HCT116 (cell line): ENCODE measurements at regions not wholly inside any gene's neighbourhood (a gene's known extent, or its start where the extent isn't known, plus 50 kb on each side); places are given as distances from the start of the nearest gene placed in this dataset.
A peak's percentile ranks its signal among the peaks of the same experiment; 100 is the strongest.

Source experiments
- ATAC-seq: fragments of 200-7000 bp; cut with Tn5 transposase; 2 replicates; pipeline ENCODE4 v1.9.1; 2020; ENCODE audit warnings: mild to moderate bottlenecking, moderate library complexity
- BruUV-seq: library from RNA; stranded (reverse); fragments of 400-500 nt; replicated peaks from 2 replicates; lab custom pipeline; 2021; lab: Mats Ljungman, UMichigan
- CTCF ChIA-PET: fragments of 300-600 bp; sonication (Branson Sonifier 250); formaldehyde crosslinking; loops from one replicate; lab custom pipeline; 2021; ENCODE audit warnings: antibody characterized with exemption; lab: Charles Lee
- POLR2A ChIA-PET: fragments of 300-600, 350-600 bp; sonication (Branson Sonifier 250); formaldehyde crosslinking; loops from one replicate; lab custom pipeline; 2021; ENCODE audit warnings: antibody characterized with exemption; lab: Charles Lee
- RAD21 ChIA-PET, 2 experiments: fragments of 300-600 bp; sonication (Branson Sonifier 250); formaldehyde crosslinking; loops; one replicate each; lab custom pipeline; 2023; ENCODE audit warnings: low total read pairs in 2 of 2; ENCODE audit not compliant: uncharacterized antibody in 2 of 2, unreplicated experiment in 2 of 2, low non-redundant PET in 1 of 2; lab: Charles Lee
- DNase-seq: peaks from one replicate; pipeline ENCODE4 v3.0.0-alpha.2; 2010; ENCODE audit warnings: low read depth, low spot score
- H2AFZ ChIP-seq: fragments of 200-600 bp; shearing (Covaris generic), sonication (generic); 2 replicates; pipeline ENCODE4 v1.6.1; 2017; ENCODE audit warnings: low read depth, mixed run types, mixed read lengths, antibody characterized with exemption, low read length; ENCODE audit not compliant: poor library complexity, severe bottlenecking
- H3K27ac ChIP-seq: 2 replicates; pipeline ENCODE4 v1.5.1; 2012; ENCODE audit warnings: low read depth, low read length
- H3K27me3 ChIP-seq: fragments of 200-600 bp; sonication (generic); 2 replicates; pipeline ENCODE4 v1.6.1; 2016; ENCODE audit warnings: mixed run types, low read length, mixed read lengths; ENCODE audit not compliant: insufficient read depth
- H3K36me3 ChIP-seq, 2 experiments: fragments of 200-500 bp in 1 of 2; fragments of 200-600 bp in 1 of 2; sonication (Bioruptor generic) in 1 of 2; sonication (generic) in 1 of 2; 2 replicates each; pipeline versions ENCODE4 v1.5.1 to v1.6.1; 2014 to 2016; ENCODE audit warnings: low read length in 2 of 2, inconsistent platforms in 1 of 2, mixed read lengths in 1 of 2, mixed run types in 1 of 2; ENCODE audit not compliant: insufficient read depth in 2 of 2, control insufficient read depth in 1 of 2
- H3K4me1 ChIP-seq, 2 experiments: fragments of 200-600 bp in 1 of 2; sonication (generic) in 1 of 2; 2 replicates each; pipeline versions ENCODE4 v1.5.1 to v1.6.1; 2012 to 2017; ENCODE audit warnings: low read length in 2 of 2, inconsistent platforms in 1 of 2, mild to moderate bottlenecking in 1 of 2, mixed read lengths in 1 of 2, mixed run types in 1 of 2, moderate library complexity in 1 of 2; ENCODE audit not compliant: insufficient read depth in 2 of 2, control insufficient read depth in 1 of 2
- H3K4me2 ChIP-seq: fragments of 200-600 bp; sonication (generic); 2 replicates; pipeline ENCODE4 v1.6.1; 2017; ENCODE audit warnings: mixed run types, low read length, mixed read lengths
- H3K4me3 ChIP-seq, 2 experiments: fragments of 200-600 bp in 1 of 2; sonication (generic) in 1 of 2; replicated peaks in 1 of 2; 2 replicates each; pipeline ENCODE4 v1.5.1; 2011 to 2016; ENCODE audit warnings: low read length in 2 of 2, control low read depth in 1 of 2, low read depth in 1 of 2, mild to moderate bottlenecking in 1 of 2, mixed read lengths in 1 of 2, mixed run types in 1 of 2
- H3K79me2 ChIP-seq: fragments of 200-600 bp; sonication (generic); 2 replicates; pipeline ENCODE4 v1.6.1; 2017; ENCODE audit warnings: mild to moderate bottlenecking, mixed run types, low read length, moderate library complexity, mixed read lengths; ENCODE audit not compliant: insufficient read depth
- H3K9ac ChIP-seq: fragments of 200-600 bp; sonication (generic); 2 replicates; pipeline ENCODE4 v1.6.1; 2016; ENCODE audit warnings: low read length, mixed read lengths
- H3K9me2 ChIP-seq: fragments of 200-600 bp; sonication (generic), shearing (Covaris generic); 2 replicates; pipeline ENCODE4 v1.6.1; 2017; ENCODE audit warnings: mixed run types, mild to moderate bottlenecking, moderate library complexity; ENCODE audit not compliant: insufficient read depth
- H3K9me3 ChIP-seq, 2 experiments: fragments of 200-500 bp in 1 of 2; fragments of 200-600 bp in 1 of 2; sonication (Bioruptor generic) in 1 of 2; sonication (generic) in 1 of 2; 2 replicates each; pipeline ENCODE4 v1.6.1; 2014 to 2017; ENCODE audit warnings: low read length in 2 of 2, mixed read lengths in 2 of 2, inconsistent platforms in 1 of 2, low read depth in 1 of 2, mild to moderate bottlenecking in 1 of 2, mixed run types in 1 of 2, moderate library complexity in 1 of 2; ENCODE audit not compliant: control insufficient read depth in 1 of 2, insufficient read depth in 1 of 2
- H4K20me1 ChIP-seq: fragments of 200-600 bp; sonication (generic), shearing (Covaris generic); 2 replicates; pipeline ENCODE4 v1.6.1; 2017; ENCODE audit warnings: mixed run types, mild to moderate bottlenecking, moderate library complexity; ENCODE audit not compliant: insufficient read depth
- CBX3 ChIP-seq: IDR thresholded peaks from 2 replicates; pipeline ENCODE4 v1.6.1; 2012; ENCODE audit warnings: low read depth
- CEBPB ChIP-seq: IDR thresholded peaks from 2 replicates; pipeline ENCODE4 v1.6.1; 2012; ENCODE audit warnings: low read depth
- CTCF ChIP-seq, 3 experiments: fragments of 200-600 bp in 1 of 3; sonication (generic) in 1 of 3; IDR thresholded peaks in 2 of 3; conservative IDR thresholded peaks in 1 of 3; 2 replicates each; pipeline ENCODE4 v1.5.1; 2012 to 2017; ENCODE audit warnings: low read depth in 2 of 3, low read length in 2 of 3, antibody characterized with exemption in 1 of 3, borderline replicate concordance in 1 of 3, control low read depth in 1 of 3, mild to moderate bottlenecking in 1 of 3, mixed read lengths in 1 of 3, mixed run types in 1 of 3, moderate library complexity in 1 of 3; ENCODE audit not compliant: insufficient read depth in 1 of 3
- ELF1 ChIP-seq: IDR thresholded peaks from 2 replicates; pipeline ENCODE4 v1.6.1; 2012; ENCODE audit warnings: low read depth, borderline replicate concordance
- FOSL1 ChIP-seq: IDR thresholded peaks from 2 replicates; pipeline ENCODE4 v1.6.1; 2012; ENCODE audit warnings: low read depth
- JUND ChIP-seq: IDR thresholded peaks from 2 replicates; pipeline ENCODE4 v1.6.1; 2012
- REST ChIP-seq: IDR thresholded peaks from 2 replicates; pipeline ENCODE4 v1.6.1; 2012; ENCODE audit warnings: low read depth
- SIN3A ChIP-seq: IDR thresholded peaks from 2 replicates; pipeline ENCODE4 v1.6.1; 2012; ENCODE audit warnings: low read depth
- YY1 ChIP-seq: IDR thresholded peaks from 2 replicates; pipeline ENCODE4 v1.6.1; 2011; ENCODE audit warnings: low read length, low read depth, moderate library complexity, mild to moderate bottlenecking; ENCODE audit not compliant: insufficient replicate concordance; ENCODE audit errors: extremely low read depth
- ZNF274 ChIP-seq: fragments of 200-500 bp; sonication (Bioruptor generic); IDR thresholded peaks from 2 replicates; pipeline ENCODE4 v1.6.1; 2014; ENCODE audit warnings: mild to moderate bottlenecking, low read depth, low read length, inconsistent platforms
- intact Hi-C: fragments of 100-400 bp; cut with micrococcal nuclease; formaldehyde crosslinking; loops from 2 replicates; pipeline ENCODE4 v1.10.0; 2022

- Histone ChIP-seq H3K4me3 (no peak overlapping the region), H3K27ac (no peak overlapping the region), H3K4me1 (no peaks in the 10 kb centered on the region), H3K4me2 (no peak overlapping the region), H3K9ac (no peak overlapping the region), H3K27me3 (no peaks in the 10 kb centered on the region), H3K36me3 (no peaks in the 10 kb centered on the region), H3K9me3 (no peaks in the 10 kb centered on the region), H2AFZ (no peak overlapping the region), H3K9me2 (no peaks in the 10 kb centered on the region), H4K20me1 (no peaks in the 10 kb centered on the region), H3K79me2 (no peaks in the 10 kb centered on the region)
- RAD21 ChIA-PET = no interaction called here
- TF ChIP-seq REST = no peak
- TF ChIP-seq ZNF274 = no peak
- no peak for TF ChIP-seq ELF1
- no peak for DNase-seq
- intact Hi-C loops = no loop called here
- POLR2A ChIA-PET = no interaction called here
- CTCF ChIA-PET = interaction anchor here (1.5 kb wide), 1 partner anchor 53 kb away, joined by 4 read pairs; no protein-coding TSS in a partner anchor
- BruUV-seq = no TSS peak
- no peak for ATAC-seq
These were observed 810.5 kb upstream of the NECTIN3 start for GRCh38 chr3:110261141-110261540.

GRCh38 chr3:110262896-110263295, 808.7 kb upstream of the NECTIN3 start:
- no TSS peak for BruUV-seq
- RAD21 ChIA-PET = no interaction called here
- intact Hi-C loops = no loop called here
- Histone ChIP-seq H3K4me1 (no peaks in the 10 kb centered on the region), H3K36me3 (no peaks in the 10 kb centered on the region), H4K20me1 (no peaks in the 10 kb centered on the region), H3K9me3 (no peaks in the 10 kb centered on the region), H3K27me3 (no peaks in the 10 kb centered on the region), H3K79me2 (no peaks in the 10 kb centered on the region), H3K4me3 (no peak overlapping the region), H2AFZ (peak overlapping the region; percentile 49), H3K27ac (no peak overlapping the region), H3K9ac (no peak overlapping the region), H3K4me2 (no peak overlapping the region), H3K9me2 (no peaks in the 10 kb centered on the region)
- ATAC-seq (no peak), DNase-seq (no peak)
- POLR2A ChIA-PET = no interaction called here
- TF ChIP-seq CEBPB (no peak), CTCF (IDR thresholded peaks at IDR 0.05 in 2 of 3, conservative IDR thresholded peaks at IDR 0.05 in 1 of 3; ENCODE audit: borderline replicate concordance in 1 of 3, insufficient read depth in 1 of 3, low read depth in 2 of 3, low read length in 2 of 3) (no peak), JUND (no peak), YY1 (no peak), SIN3A (no peak), CBX3 (no peak), FOSL1 (no peak)
- CTCF ChIA-PET = no interaction called here
